K562 (cell line): ENCODE measurements at regions not wholly inside any gene's neighbourhood (a gene's known extent, or its start where the extent isn't known, plus 50 kb on each side); places are given as distances from the start of the nearest gene placed in this dataset.

Experiments used
- ATAC-seq: fragments of 200-7000 bp; cut with Tn5 transposase; 3 replicates; pipeline ENCODE4 v1.9.1; 2020; ENCODE audit warnings: moderate library complexity
- BruUV-seq: library from RNA; stranded (reverse); fragments of 400-500 nt; replicated peaks from 2 replicates; lab custom pipeline; 2021; lab: Mats Ljungman, UMichigan
- CTCF ChIA-PET: fragments of 300-600 bp; formaldehyde crosslinking; extraction: SDS; loops from one replicate; lab custom pipeline; 2021; ENCODE audit warnings: low intra/inter-chr PET ratio; lab: Yijun Ruan, JAX
- POLR2A ChIA-PET: fragments of 300-600, 350-650 bp; sonication (Branson Sonifier 250); formaldehyde crosslinking; extraction: SDS; loops from one replicate; lab custom pipeline; 2021; ENCODE audit warnings: antibody characterized with exemption, inconsistent platforms; lab: Yijun Ruan, JAX
- DNase-seq, 4 experiments: peaks; one replicate each; pipeline versions ENCODE4 v3.0.0 to v3.0.0-alpha.2; 2011 to 2018; ENCODE audit warnings: low spot score in 3 of 4, mixed read lengths in 3 of 4; ENCODE audit errors: extremely low read depth in 1 of 4
- FAIRE-seq: peaks from 2 replicates; lab custom pipeline; 2011; peaks lifted over from hg19 to GRCh38; lab: Jason Lieb, UNC
- H2AFZ ChIP-seq: 2 replicates; pipeline ENCODE4 v1.6.0; 2011; ENCODE audit warnings: low read depth, low read length, control low read depth, inconsistent platforms
- H3K27ac ChIP-seq: fragments of 200-600 bp; 3 replicates; pipeline ENCODE4 v1.8.0; 2011; ENCODE audit warnings: low read depth, mild to moderate bottlenecking, control low read depth, inconsistent platforms, low read length, moderate library complexity, mixed read lengths; ENCODE audit errors: extremely low read depth
- H3K27me3 ChIP-seq, 2 experiments: fragments of 300-600 bp in 1 of 2; 2 replicates in 1 of 2; 3 replicates in 1 of 2; pipeline versions ENCODE4 v1.6.0 to v1.8.0; 2011; ENCODE audit warnings: inconsistent platforms in 2 of 2, low read length in 2 of 2, mild to moderate bottlenecking in 1 of 2, mixed read lengths in 1 of 2, moderate library complexity in 1 of 2; ENCODE audit not compliant: control insufficient read depth in 2 of 2, insufficient read depth in 2 of 2
- H3K36me3 ChIP-seq: fragments of 300-600 bp; 3 replicates; pipeline ENCODE4 v1.8.0; 2011; ENCODE audit warnings: mild to moderate bottlenecking, low read length, inconsistent platforms; ENCODE audit not compliant: control insufficient read depth, insufficient read depth
- H3K4me1 ChIP-seq, 2 experiments: fragments of 200-600 bp in 1 of 2; replicated peaks in 1 of 2; 2 replicates in 1 of 2; 3 replicates in 1 of 2; pipeline versions ENCODE4 v1.5.1 to v1.8.0; 2011; ENCODE audit warnings: inconsistent platforms in 2 of 2, low read length in 2 of 2, mild to moderate bottlenecking in 1 of 2, mixed read lengths in 1 of 2, moderate library complexity in 1 of 2; ENCODE audit not compliant: control insufficient read depth in 2 of 2, insufficient read depth in 2 of 2
- H3K4me2 ChIP-seq: 2 replicates; pipeline ENCODE4 v1.6.1; 2011; ENCODE audit warnings: low read length, control low read depth, inconsistent platforms, mixed read lengths; ENCODE audit not compliant: insufficient read depth
- H3K4me3 ChIP-seq: fragments of 200-600 bp; sonication (generic), shearing (Covaris generic); 2 replicates; pipeline ENCODE4 v1.5.1; 2016; ENCODE audit warnings: control low read depth, inconsistent platforms
- H3K79me2 ChIP-seq: fragments of 200-600 bp; 3 replicates; pipeline ENCODE4 v1.8.0; 2011; ENCODE audit warnings: low read length, inconsistent platforms; ENCODE audit not compliant: control insufficient read depth, insufficient read depth
- H3K9ac ChIP-seq, 2 experiments: 2 replicates each; pipeline versions ENCODE4 v1.6.0 to v1.6.1; 2011; ENCODE audit warnings: low read depth in 2 of 2, low read length in 2 of 2, control low read depth in 1 of 2, inconsistent platforms in 1 of 2, mild to moderate bottlenecking in 1 of 2, mixed read lengths in 1 of 2; ENCODE audit not compliant: insufficient read depth in 1 of 2
- H3K9me1 ChIP-seq: one replicate; pipeline ENCODE4 v1.6.0; 2011; ENCODE audit warnings: inconsistent platforms, mild to moderate bottlenecking, low read length, moderate library complexity; ENCODE audit not compliant: control insufficient read depth, insufficient read depth
- H3K9me3 ChIP-seq: replicated peaks from 2 replicates; pipeline ENCODE4 v1.5.1; 2011; ENCODE audit warnings: low read depth, low read length, inconsistent platforms; ENCODE audit not compliant: control insufficient read depth, insufficient read depth
- H4K20me1 ChIP-seq: replicated peaks from 2 replicates; pipeline ENCODE4 v1.6.1; 2011; ENCODE audit warnings: low read length, inconsistent platforms, mixed read lengths; ENCODE audit not compliant: control insufficient read depth, insufficient read depth
- ARNT ChIP-seq, 2 experiments: fragments of 450-650 bp; IDR thresholded peaks; 2 replicates each; pipeline ENCODE4 v1.6.1; 2016; ENCODE audit warnings: mild to moderate bottlenecking in 1 of 2
- HMG20A ChIP-seq: fragments of 450-650 bp; formaldehyde crosslinking; conservative IDR thresholded peaks from 2 replicates; pipeline ENCODE4 v1.4.0; 2020; ENCODE audit warnings: mild to moderate bottlenecking, mixed read lengths
- MAX ChIP-seq: sonication (generic); formaldehyde crosslinking; IDR thresholded peaks from 2 replicates; pipeline ENCODE4 v1.9.0; 2022; ENCODE audit warnings: mild to moderate bottlenecking, missing genetic modification reagents
- RB1 ChIP-seq: fragments of 450-650 bp; IDR thresholded peaks from 2 replicates; pipeline ENCODE4 v1.6.1; 2017; ENCODE audit warnings: low read depth, mild to moderate bottlenecking
- WGBS: fragments of 100-300 bp; shearing (Covaris generic); methylation state at CpG from one replicate; pipeline ENCODE4 v1.1.6; 2016; ENCODE audit warnings: low coverage, mixed read lengths; ENCODE audit not compliant: insufficient coverage; ENCODE audit errors: missing lambda C conversion rate; 5-methylcytosine and 5-hydroxymethylcytosine counted together
- in situ Hi-C: fragments of 300-500 bp; cut with MboI; formaldehyde crosslinking; loops from 4 replicates; pipeline ENCODE4 v1.15.0; 2018; ENCODE audit warnings: inconsistent platforms, mixed read lengths
- intact Hi-C: fragments of 100-400 bp; cut with micrococcal nuclease; formaldehyde crosslinking; loops from 2 replicates; pipeline ENCODE4 v1.14.2; 2022

- Histone ChIP-seq H3K9ac (no peak overlapping the region), H3K27me3 (peaks cover 0 to 8% of the 10 kb centered on the region in 2 experiments; a peak in 1 of 5 replicates), H4K20me1 (no peaks in the 10 kb centered on the region), H3K4me1 (no peaks in the 10 kb centered on the region), H3K4me3 (no peak overlapping the region), H3K36me3 (no peaks in the 10 kb centered on the region), H3K27ac (no peak overlapping the region), H3K79me2 (no peaks in the 10 kb centered on the region), H3K4me2 (no peak overlapping the region), H2AFZ (no peak overlapping the region), H3K9me1 (no peaks in the 10 kb centered on the region), H3K9me3 (no peaks in the 10 kb centered on the region)
- no TSS peak for BruUV-seq
- ATAC-seq (no peak), DNase-seq (no peak), FAIRE-seq (no peak)
- ChIA-PET POLR2A (interaction anchor here (0.8 kb wide), 1 partner anchor 21 kb away, joined by 3 read pairs; no protein-coding TSS in a partner anchor), CTCF (no interaction called here)
- intact Hi-C loops = loop anchor here (10.0 kb wide), 1 partner anchor 200 kb away; no protein-coding TSS in a partner anchor
- TF ChIP-seq RB1 = no peak
- TF ChIP-seq ARNT (IDR thresholded peaks at IDR 0.05) = no peak
- TF ChIP-seq HMG20A (CRISPR knock-in tag) = no peak
- WGBS = 0% methylated on average over 1 of the region's 1 CpG
- in situ Hi-C loops = no loop called here
Observed at GRCh38 chr11:45454917-45455401, 168.8 kb upstream of the SYT13 start.

GRCh38 chr11:45453721-45454120, 167.6 kb upstream of the SYT13 start:
- ATAC-seq (no peak), FAIRE-seq (no peak), DNase-seq (no peak)
- H3K36me3 ChIP-seq = no peaks in the 10 kb centered on the region
- H3K4me2 ChIP-seq = no peak overlapping the region
- H3K9me3 ChIP-seq = no peaks in the 10 kb centered on the region
- ChIA-PET POLR2A (no interaction called here), CTCF (no interaction called here)
- WGBS = 9% methylated on average over 3 of the region's 4 CpGs
- H3K27me3 ChIP-seq = peaks cover 0 to 12% of the 10 kb centered on the region in 2 experiments; a peak in 1 of 5 replicates
- intact Hi-C loops (loop anchor here (10.0 kb wide), 1 partner anchor 201 kb away; no protein-coding TSS in a partner anchor), in situ Hi-C loops (no loop called here)
- H3K4me1 ChIP-seq = no peaks in the 10 kb centered on the region
- H3K79me2 ChIP-seq = no peaks in the 10 kb centered on the region
- H4K20me1 ChIP-seq = no peaks in the 10 kb centered on the region
- no peaks in the 10 kb centered on the region for H3K9me1 ChIP-seq
- H3K9ac ChIP-seq = no peak overlapping the region
- no peak overlapping the region for H3K27ac ChIP-seq
- H3K4me3 ChIP-seq = no peak overlapping the region
- no peak overlapping the region for H2AFZ ChIP-seq
- no TSS peak for BruUV-seq
- TF ChIP-seq MAX (CRISPR knock-in tag) = no peak
